K562 (cell line): ENCODE measurements at regions not wholly inside any gene's neighbourhood (a gene's known extent, or its start where the extent isn't known, plus 50 kb on each side); places are given as distances from the start of the nearest gene placed in this dataset.

Experiments
- ATAC-seq: fragments of 200-7000 bp; cut with Tn5 transposase; 3 replicates; pipeline ENCODE4 v1.9.1; 2020; ENCODE audit warnings: moderate library complexity
- BruUV-seq: library from RNA; stranded (reverse); fragments of 400-500 nt; replicated peaks from 2 replicates; lab custom pipeline; 2021; lab: Mats Ljungman, UMichigan
- CTCF ChIA-PET: fragments of 300-600 bp; formaldehyde crosslinking; extraction: SDS; loops from one replicate; lab custom pipeline; 2021; ENCODE audit warnings: low intra/inter-chr PET ratio; lab: Yijun Ruan, JAX
- POLR2A ChIA-PET: fragments of 300-600, 350-650 bp; sonication (Branson Sonifier 250); formaldehyde crosslinking; extraction: SDS; loops from one replicate; lab custom pipeline; 2021; ENCODE audit warnings: antibody characterized with exemption, inconsistent platforms; lab: Yijun Ruan, JAX
- DNase-seq, 4 experiments: peaks; one replicate each; pipeline versions ENCODE4 v3.0.0 to v3.0.0-alpha.2; 2011 to 2018; ENCODE audit warnings: low spot score in 3 of 4, mixed read lengths in 3 of 4; ENCODE audit errors: extremely low read depth in 1 of 4
- FAIRE-seq: peaks from 2 replicates; lab custom pipeline; 2011; peaks lifted over from hg19 to GRCh38; lab: Jason Lieb, UNC
- H2AFZ ChIP-seq: 2 replicates; pipeline ENCODE4 v1.6.0; 2011; ENCODE audit warnings: low read depth, low read length, control low read depth, inconsistent platforms
- H3K27ac ChIP-seq: fragments of 200-600 bp; 3 replicates; pipeline ENCODE4 v1.8.0; 2011; ENCODE audit warnings: low read depth, mild to moderate bottlenecking, control low read depth, inconsistent platforms, low read length, moderate library complexity, mixed read lengths; ENCODE audit errors: extremely low read depth
- H3K27me3 ChIP-seq, 2 experiments: fragments of 300-600 bp in 1 of 2; 2 replicates in 1 of 2; 3 replicates in 1 of 2; pipeline versions ENCODE4 v1.6.0 to v1.8.0; 2011; ENCODE audit warnings: inconsistent platforms in 2 of 2, low read length in 2 of 2, mild to moderate bottlenecking in 1 of 2, mixed read lengths in 1 of 2, moderate library complexity in 1 of 2; ENCODE audit not compliant: control insufficient read depth in 2 of 2, insufficient read depth in 2 of 2
- H3K36me3 ChIP-seq: fragments of 300-600 bp; 3 replicates; pipeline ENCODE4 v1.8.0; 2011; ENCODE audit warnings: mild to moderate bottlenecking, low read length, inconsistent platforms; ENCODE audit not compliant: control insufficient read depth, insufficient read depth
- H3K4me1 ChIP-seq, 2 experiments: fragments of 200-600 bp in 1 of 2; replicated peaks in 1 of 2; 2 replicates in 1 of 2; 3 replicates in 1 of 2; pipeline versions ENCODE4 v1.5.1 to v1.8.0; 2011; ENCODE audit warnings: inconsistent platforms in 2 of 2, low read length in 2 of 2, mild to moderate bottlenecking in 1 of 2, mixed read lengths in 1 of 2, moderate library complexity in 1 of 2; ENCODE audit not compliant: control insufficient read depth in 2 of 2, insufficient read depth in 2 of 2
- H3K4me2 ChIP-seq: 2 replicates; pipeline ENCODE4 v1.6.1; 2011; ENCODE audit warnings: low read length, control low read depth, inconsistent platforms, mixed read lengths; ENCODE audit not compliant: insufficient read depth
- H3K4me3 ChIP-seq: fragments of 200-600 bp; sonication (generic), shearing (Covaris generic); 2 replicates; pipeline ENCODE4 v1.5.1; 2016; ENCODE audit warnings: control low read depth, inconsistent platforms
- H3K79me2 ChIP-seq: fragments of 200-600 bp; 3 replicates; pipeline ENCODE4 v1.8.0; 2011; ENCODE audit warnings: low read length, inconsistent platforms; ENCODE audit not compliant: control insufficient read depth, insufficient read depth
- H3K9ac ChIP-seq, 2 experiments: 2 replicates each; pipeline versions ENCODE4 v1.6.0 to v1.6.1; 2011; ENCODE audit warnings: low read depth in 2 of 2, low read length in 2 of 2, control low read depth in 1 of 2, inconsistent platforms in 1 of 2, mild to moderate bottlenecking in 1 of 2, mixed read lengths in 1 of 2; ENCODE audit not compliant: insufficient read depth in 1 of 2
- H3K9me1 ChIP-seq: one replicate; pipeline ENCODE4 v1.6.0; 2011; ENCODE audit warnings: inconsistent platforms, mild to moderate bottlenecking, low read length, moderate library complexity; ENCODE audit not compliant: control insufficient read depth, insufficient read depth
- H3K9me3 ChIP-seq: replicated peaks from 2 replicates; pipeline ENCODE4 v1.5.1; 2011; ENCODE audit warnings: low read depth, low read length, inconsistent platforms; ENCODE audit not compliant: control insufficient read depth, insufficient read depth
- H4K20me1 ChIP-seq: replicated peaks from 2 replicates; pipeline ENCODE4 v1.6.1; 2011; ENCODE audit warnings: low read length, inconsistent platforms, mixed read lengths; ENCODE audit not compliant: control insufficient read depth, insufficient read depth
- CBFA2T3 ChIP-seq: fragments of 450-650 bp; IDR thresholded peaks from 2 replicates; pipeline ENCODE4 v1.6.1; 2017
- MCM5 ChIP-seq: fragments of 450-650 bp; IDR thresholded peaks from 2 replicates; pipeline ENCODE4 v1.6.1; 2016; ENCODE audit warnings: low read depth
- RBM25 ChIP-seq: fragments of 200-400 bp; formaldehyde crosslinking; IDR thresholded peaks from 2 replicates; pipeline ENCODE4 v1.6.1; 2018; ENCODE audit warnings: low read length, low read depth, moderate library complexity; ENCODE audit not compliant: severe bottlenecking
- TAF7 ChIP-seq: fragments of 450-650 bp; IDR thresholded peaks from 2 replicates; pipeline ENCODE4 v1.6.1; 2016; ENCODE audit warnings: missing genetic modification characterization, missing compliant biosample characterization
- ZNF696 ChIP-seq: fragments of 250-450 bp; sonication (Bioruptor Pico); conservative IDR thresholded peaks from 2 replicates; pipeline ENCODE4 v1.4.0; 2020; ENCODE audit warnings: mild to moderate bottlenecking, moderate library complexity
- ZNF79 ChIP-seq: fragments of 250-450 bp; sonication (Bioruptor Pico); IDR thresholded peaks from 2 replicates; pipeline ENCODE4 v1.4.0; 2020; ENCODE audit warnings: low read depth, mild to moderate bottlenecking, moderate library complexity
- WGBS: fragments of 100-300 bp; shearing (Covaris generic); methylation state at CpG from one replicate; pipeline ENCODE4 v1.1.6; 2016; ENCODE audit warnings: low coverage, mixed read lengths; ENCODE audit not compliant: insufficient coverage; ENCODE audit errors: missing lambda C conversion rate; 5-methylcytosine and 5-hydroxymethylcytosine counted together
- in situ Hi-C: fragments of 300-500 bp; cut with MboI; formaldehyde crosslinking; loops from 4 replicates; pipeline ENCODE4 v1.15.0; 2018; ENCODE audit warnings: inconsistent platforms, mixed read lengths
- intact Hi-C: fragments of 100-400 bp; cut with micrococcal nuclease; formaldehyde crosslinking; loops from 2 replicates; pipeline ENCODE4 v1.14.2; 2022
- TF ChIP-seq, protein P1 (sequence below): fragments of 250-450 bp; sonication (Bioruptor Pico); IDR thresholded peaks from 2 replicates; pipeline ENCODE4 v1.9.0; 2021; ENCODE audit warnings: mild to moderate bottlenecking, inconsistent platforms
- TF ChIP-seq, protein P2 (sequence below), 2 experiments: fragments of 150-350 bp in 1 of 2; IDR thresholded peaks; 2 replicates each; pipeline ENCODE4 v1.6.1; 2012 to 2016; ENCODE audit warnings: low read depth in 2 of 2, low read length in 2 of 2, mild to moderate bottlenecking in 1 of 2, moderate library complexity in 1 of 2

DNA sequence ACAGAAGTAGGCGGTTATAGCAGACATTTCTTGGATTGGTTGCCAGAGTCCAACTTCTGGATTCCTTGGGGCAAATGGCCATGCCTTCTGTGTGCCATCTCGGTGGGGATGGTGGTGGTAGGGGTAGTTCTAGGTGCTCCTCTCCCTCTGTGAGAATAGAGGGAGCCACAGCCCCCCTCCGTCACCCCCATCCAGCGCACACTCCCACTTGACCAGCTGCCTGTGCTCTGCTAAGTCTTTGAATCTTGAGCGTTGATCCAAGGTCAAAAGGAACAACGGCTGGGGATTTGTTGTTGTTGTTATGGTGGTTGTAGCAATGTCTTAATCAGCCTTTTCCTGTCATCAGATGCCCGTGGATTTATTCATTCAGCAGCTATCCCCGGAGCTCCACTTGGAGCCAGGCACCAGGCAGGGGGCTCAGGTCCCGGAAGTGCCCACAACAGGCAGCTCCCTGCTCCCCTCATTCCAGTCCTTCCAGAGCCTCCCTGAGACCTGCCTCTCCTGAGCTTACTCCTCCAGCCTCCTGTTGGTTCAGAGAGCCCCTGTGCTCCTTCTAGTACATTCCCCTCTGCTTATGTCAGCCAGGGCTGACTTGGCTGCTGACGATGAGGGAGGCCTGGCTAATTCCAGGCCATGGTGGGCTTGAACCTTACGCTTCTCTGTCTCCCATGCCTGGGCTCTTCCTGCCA is 146.6 kb upstream of the WNT4 start:
- TF ChIP-seq CBFA2T3, result no peak
- TF ChIP-seq MCM5, result no peak
- TF ChIP-seq TAF7 (tag), result no peak
- TF ChIP-seq, all 486 proteins: peak for 0
- intact Hi-C loops, result no loop called here
- Histone ChIP-seq H3K4me1 (peaks cover 20 to 24% of the 10 kb centered on the region in 2 experiments), H4K20me1 (no peaks in the 10 kb centered on the region), H3K9me3 (no peaks in the 10 kb centered on the region), H3K27ac (no peak overlapping the region), H3K9ac (peak overlapping the region in 1 of 2 experiments; percentile 1; a peak in 1 of 4 replicates), H2AFZ (no peak overlapping the region; the same call in 1 of the 2 replicates), H3K4me2 (no peak overlapping the region), H3K79me2 (no peaks in the 10 kb centered on the region), H3K4me3 (no peak overlapping the region), H3K9me1 (peaks cover 3% of the 10 kb centered on the region), H3K27me3 (no peaks in the 10 kb centered on the region; a peak in 1 of 5 replicates), H3K36me3 (no peaks in the 10 kb centered on the region)
- in situ Hi-C loops, result no loop called here
- POLR2A ChIA-PET, result interaction anchor here (0.6 to 1.4 kb wide), 3 partner anchors 9 to 149 kb away, joined by 3 read pairs; no protein-coding TSS in a partner anchor
- no peak for ATAC-seq
- no TSS peak for BruUV-seq
- no peak for FAIRE-seq
- CTCF ChIA-PET, result no interaction called here
- no peak for DNase-seq
- 37% methylated on average over 11 of the region's 11 CpGs for WGBS

DNA sequence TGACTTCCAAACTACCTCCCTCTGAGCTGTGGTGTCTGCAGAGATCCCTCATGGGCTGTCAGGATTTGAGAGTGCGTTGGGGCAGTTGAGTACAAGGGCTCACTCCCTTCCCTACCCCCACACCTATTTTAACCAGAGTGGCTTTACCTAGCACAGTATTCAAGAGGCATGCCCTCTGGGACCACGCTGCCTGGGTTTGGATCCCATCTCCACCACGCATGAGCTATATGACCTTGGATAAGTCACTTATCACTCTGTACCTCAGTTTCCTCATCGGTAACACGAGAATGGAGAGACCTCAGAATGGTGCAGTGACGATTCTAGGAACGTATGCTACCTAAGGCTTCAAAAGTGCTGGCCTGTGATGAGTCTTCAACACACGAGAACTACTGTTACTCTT is 147.3 kb upstream of the WNT4 start:
- ChIA-PET POLR2A (interaction anchor here (0.6 to 0.7 kb wide), 2 partner anchors 19 to 41 kb away, joined by 3 to 5 read pairs; no protein-coding TSS in a partner anchor), CTCF (no interaction called here)
- Histone ChIP-seq H3K36me3 (no peaks in the 10 kb centered on the region), H3K9me3 (no peaks in the 10 kb centered on the region), H4K20me1 (no peaks in the 10 kb centered on the region), H3K9ac (no peak overlapping the region), H3K4me1 (peaks cover 15 to 19% of the 10 kb centered on the region in 2 experiments), H3K79me2 (no peaks in the 10 kb centered on the region), H3K27me3 (no peaks in the 10 kb centered on the region; a peak in 1 of 5 replicates), H3K4me2 (no peak overlapping the region), H2AFZ (no peak overlapping the region), H3K27ac (no peak overlapping the region), H3K4me3 (no peak overlapping the region), H3K9me1 (no peaks in the 10 kb centered on the region)
- intact Hi-C loops (no loop called here), in situ Hi-C loops (no loop called here)
- ATAC-seq, result no peak
- no TSS peak for BruUV-seq
- no peak for FAIRE-seq
- no peak for DNase-seq
- WGBS, result 30% methylated on average over 8 of the region's 8 CpGs
- TF ChIP-seq ZNF79 (CRISPR knock-in tag) (no peak), RBM25 (no peak), ZNF696 (CRISPR knock-in tag) (no peak)
- TF ChIP-seq, protein P1, sequence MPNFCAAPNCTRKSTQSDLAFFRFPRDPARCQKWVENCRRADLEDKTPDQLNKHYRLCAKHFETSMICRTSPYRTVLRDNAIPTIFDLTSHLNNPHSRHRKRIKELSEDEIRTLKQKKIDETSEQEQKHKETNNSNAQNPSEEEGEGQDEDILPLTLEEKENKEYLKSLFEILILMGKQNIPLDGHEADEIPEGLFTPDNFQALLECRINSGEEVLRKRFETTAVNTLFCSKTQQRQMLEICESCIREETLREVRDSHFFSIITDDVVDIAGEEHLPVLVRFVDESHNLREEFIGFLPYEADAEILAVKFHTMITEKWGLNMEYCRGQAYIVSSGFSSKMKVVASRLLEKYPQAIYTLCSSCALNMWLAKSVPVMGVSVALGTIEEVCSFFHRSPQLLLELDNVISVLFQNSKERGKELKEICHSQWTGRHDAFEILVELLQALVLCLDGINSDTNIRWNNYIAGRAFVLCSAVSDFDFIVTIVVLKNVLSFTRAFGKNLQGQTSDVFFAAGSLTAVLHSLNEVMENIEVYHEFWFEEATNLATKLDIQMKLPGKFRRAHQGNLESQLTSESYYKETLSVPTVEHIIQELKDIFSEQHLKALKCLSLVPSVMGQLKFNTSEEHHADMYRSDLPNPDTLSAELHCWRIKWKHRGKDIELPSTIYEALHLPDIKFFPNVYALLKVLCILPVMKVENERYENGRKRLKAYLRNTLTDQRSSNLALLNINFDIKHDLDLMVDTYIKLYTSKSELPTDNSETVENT (CRISPR knock-in tag), result no peak
- TF ChIP-seq, protein P2, sequence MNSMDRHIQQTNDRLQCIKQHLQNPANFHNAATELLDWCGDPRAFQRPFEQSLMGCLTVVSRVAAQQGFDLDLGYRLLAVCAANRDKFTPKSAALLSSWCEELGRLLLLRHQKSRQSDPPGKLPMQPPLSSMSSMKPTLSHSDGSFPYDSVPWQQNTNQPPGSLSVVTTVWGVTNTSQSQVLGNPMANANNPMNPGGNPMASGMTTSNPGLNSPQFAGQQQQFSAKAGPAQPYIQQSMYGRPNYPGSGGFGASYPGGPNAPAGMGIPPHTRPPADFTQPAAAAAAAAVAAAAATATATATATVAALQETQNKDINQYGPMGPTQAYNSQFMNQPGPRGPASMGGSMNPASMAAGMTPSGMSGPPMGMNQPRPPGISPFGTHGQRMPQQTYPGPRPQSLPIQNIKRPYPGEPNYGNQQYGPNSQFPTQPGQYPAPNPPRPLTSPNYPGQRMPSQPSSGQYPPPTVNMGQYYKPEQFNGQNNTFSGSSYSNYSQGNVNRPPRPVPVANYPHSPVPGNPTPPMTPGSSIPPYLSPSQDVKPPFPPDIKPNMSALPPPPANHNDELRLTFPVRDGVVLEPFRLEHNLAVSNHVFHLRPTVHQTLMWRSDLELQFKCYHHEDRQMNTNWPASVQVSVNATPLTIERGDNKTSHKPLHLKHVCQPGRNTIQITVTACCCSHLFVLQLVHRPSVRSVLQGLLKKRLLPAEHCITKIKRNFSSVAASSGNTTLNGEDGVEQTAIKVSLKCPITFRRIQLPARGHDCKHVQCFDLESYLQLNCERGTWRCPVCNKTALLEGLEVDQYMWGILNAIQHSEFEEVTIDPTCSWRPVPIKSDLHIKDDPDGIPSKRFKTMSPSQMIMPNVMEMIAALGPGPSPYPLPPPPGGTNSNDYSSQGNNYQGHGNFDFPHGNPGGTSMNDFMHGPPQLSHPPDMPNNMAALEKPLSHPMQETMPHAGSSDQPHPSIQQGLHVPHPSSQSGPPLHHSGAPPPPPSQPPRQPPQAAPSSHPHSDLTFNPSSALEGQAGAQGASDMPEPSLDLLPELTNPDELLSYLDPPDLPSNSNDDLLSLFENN (IDR thresholded peaks at IDR 0.05; ENCODE audit: low read depth in 2 of 2, low read length in 2 of 2), result no peak
